ENCODE measurements at regions not wholly inside any gene's neighbourhood (a gene's known extent, or its start where the extent isn't known, plus 50 kb on each side); places are given as distances from the start of the nearest gene placed in this dataset.

GRCh38 chr14:57087841-57088240, 180.9 kb downstream of the EXOC5 start:
- TF ChIP-seq CTCF (IDR thresholded peaks at IDR 0.05; ENCODE audit: poor library complexity) (no peak), EZH2 (IDR thresholded peaks at IDR 0.05; ENCODE audit: borderline replicate concordance) (no peak)

Data from hepatocyte (in vitro differentiated cells).